ENCODE measurements at regions not wholly inside any gene's neighbourhood (a gene's known extent, or its start where the extent isn't known, plus 50 kb on each side); places are given as distances from the start of the nearest gene placed in this dataset.

- TF ChIP-seq CTCF (IDR thresholded peaks at IDR 0.05) (no peak), POLR2A (IDR thresholded peaks at IDR 0.05) (no peak)
These were observed 124.4 kb upstream of the JARID2 start for GRCh38 chr6:15121443-15121842.

All from upper lobe of left lung (tissue), 4 donors.